Ovary (tissue), 7 donors: ENCODE measurements at regions not wholly inside any gene's neighbourhood (a gene's known extent, or its start where the extent isn't known, plus 50 kb on each side); places are given as distances from the start of the nearest gene placed in this dataset.

Experiments used
- DNase-seq, 5 donors: peaks; one replicate each; pipeline ENCODE4 v3.0.0-alpha.2; 2019 to 2020
- H3K27ac ChIP-seq, 2 donors: fragments of 200-600 bp; one replicate each; pipeline versions ENCODE4 v1.5.1 to v1.8.0; 2019 to 2022
- H3K27me3 ChIP-seq: fragments of 200-600 bp; one replicate; pipeline ENCODE4 v1.8.0; 2022
- H3K36me3 ChIP-seq: fragments of 200-600 bp; sonication (generic); one replicate; pipeline ENCODE4 v1.5.1; 2019
- H3K4me1 ChIP-seq: one replicate; pipeline ENCODE4 v1.8.1; 2013; ENCODE audit warnings: mild to moderate bottlenecking, moderate library complexity; ENCODE audit not compliant: insufficient read depth
- H3K4me3 ChIP-seq: fragments of 200-600 bp; sonication (generic); one replicate; pipeline ENCODE4 v1.5.1; 2017
- H3K9me3 ChIP-seq, 2 donors: fragments of 200-600 bp in 1 of 2; sonication (generic) in 1 of 2; one replicate each; pipeline versions ENCODE4 v1.5.1 to v1.8.1; 2013 to 2019; ENCODE audit warnings: mild to moderate bottlenecking in 1 of 2, moderate library complexity in 1 of 2
- CTCF ChIP-seq, 3 donors: fragments of 450-650 bp in 2 of 3; fragments of 200-600 bp in 1 of 3; IDR thresholded peaks; one replicate each; pipeline versions ENCODE4 v1.5.1 to v1.8.0; 2016 to 2022; ENCODE audit warnings: antibody characterized with exemption in 3 of 3, mild to moderate bottlenecking in 1 of 3
- EP300 ChIP-seq: sonication (generic); formaldehyde crosslinking; IDR thresholded peaks from one replicate; pipeline ENCODE4 v1.6.1; 2017; ENCODE audit warnings: antibody characterized with exemption
- POLR2A ChIP-seq: fragments of 450-650 bp; IDR thresholded peaks from one replicate; pipeline ENCODE4 v1.6.1; 2017; ENCODE audit warnings: antibody characterized with exemption, mild to moderate bottlenecking, moderate library complexity
- WGBS, 3 donors: extraction: QIAGEN DNeasy Blood & Tissue Kit in 1 of 3; methylation state at CpG; one replicate each; pipeline versions ENCODE4 v1.1.5 to v1.1.7; 2013 to 2017; 5-methylcytosine and 5-hydroxymethylcytosine counted together
- intact Hi-C, 4 donors: fragments of 100-400 bp; cut with DNase I; formaldehyde crosslinking; loops; one replicate each; pipeline versions ENCODE4 v1.11.0 to v1.15.1; 2022 to 2023
- donor health status: DM: no; HTN: no; CAD: no; lungs with moderate emphysema.
- donor health status: DM: no; HTN: no; CAD: no.
- donor health status: Bipolar disorder and iron deficiency.
- donor health status: DM: no; HTN: no; CAD: no.
- donor health status: DM: yes; HTN: yes; CAD: no.

GRCh38 chr10:44593952-44594351, 209.1 kb upstream of the CXCL12 start:
- Histone ChIP-seq H3K27me3 (no peaks in the 10 kb centered on the region), H3K27ac (no peak overlapping the region), H3K36me3 (no peaks in the 10 kb centered on the region), H3K4me1 (no peaks in the 10 kb centered on the region), H3K4me3 (no peak overlapping the region), H3K9me3 (no peaks in the 10 kb centered on the region)
- no peak for DNase-seq
- no peak for TF ChIP-seq POLR2A
- WGBS, 3 donors = 71 to 82% (median 75%) methylated on average over 7 of the region's 7 CpGs
- intact Hi-C loops = no loop called here

DNA sequence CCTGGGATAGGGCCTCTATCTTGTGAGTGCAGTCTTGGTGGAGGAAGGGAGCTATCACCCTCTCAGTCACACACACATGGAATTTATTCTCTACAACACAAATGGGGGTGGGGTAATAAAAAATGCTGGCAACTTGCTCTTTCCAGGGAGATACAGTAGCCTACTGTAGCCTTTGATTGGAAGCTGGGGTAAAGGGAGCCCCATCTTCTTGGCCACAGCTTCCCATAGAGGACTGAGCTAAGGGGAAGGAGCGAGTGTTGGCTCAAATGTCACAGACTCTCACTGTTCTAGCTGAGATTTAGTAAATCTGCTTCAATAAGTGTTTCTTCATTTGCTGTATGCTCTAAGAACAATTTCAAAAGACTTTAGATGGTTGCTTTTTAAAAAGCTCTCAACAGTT, 222.2 kb upstream of the CXCL12 start:
- no peak for DNase-seq
- H3K27me3 ChIP-seq = no peaks in the 10 kb centered on the region
- no peaks in the 10 kb centered on the region for H3K36me3 ChIP-seq
- intact Hi-C loops = no loop called here
- WGBS, 3 donors = 82 to 95% (median 89%) methylated on average over 1 of the region's 1 CpG
- TF ChIP-seq POLR2A (no peak), CTCF (IDR thresholded peaks at IDR 0.05) (no peak), EP300 (no peak)
- peaks cover 3% of the 10 kb centered on the region for H3K4me1 ChIP-seq
- H3K27ac ChIP-seq = no peak overlapping the region
- no peak overlapping the region for H3K4me3 ChIP-seq
- no peaks in the 10 kb centered on the region for H3K9me3 ChIP-seq

DNA sequence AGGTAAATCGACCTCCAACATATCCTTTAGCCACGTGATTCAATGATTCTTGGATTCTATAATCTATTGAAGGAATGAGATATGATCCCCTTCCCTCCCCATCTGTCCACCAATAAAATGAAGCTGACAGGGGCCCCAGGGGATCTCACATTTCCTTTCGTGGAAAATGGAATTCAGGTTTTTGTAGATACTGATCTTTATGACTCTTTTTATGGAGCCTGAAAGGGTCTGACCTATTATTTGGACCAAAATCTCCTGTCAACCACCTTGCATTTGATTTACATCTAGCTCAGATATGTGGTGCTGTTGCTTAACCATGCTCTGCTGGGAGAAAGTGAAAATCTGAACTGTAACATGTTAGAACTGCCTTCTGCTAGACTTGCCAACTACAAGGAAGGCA, 234.0 kb upstream of the CXCL12 start:
- 47 to 50% (median 50%) methylated on average over 3 of the region's 3 CpGs for WGBS, 3 donors
- intact Hi-C loops = no loop called here
- no peaks in the 10 kb centered on the region for H3K4me1 ChIP-seq
- H3K27me3 ChIP-seq = no peaks in the 10 kb centered on the region
- DNase-seq = no peak
- no peak for TF ChIP-seq CTCF (IDR thresholded peaks at IDR 0.05)
- no peak overlapping the region for H3K27ac ChIP-seq
- no peak overlapping the region for H3K4me3 ChIP-seq
- no peaks in the 10 kb centered on the region for H3K36me3 ChIP-seq
- no peaks in the 10 kb centered on the region for H3K9me3 ChIP-seq

GRCh38 chr10:44619521-44619920, 234.6 kb upstream of the CXCL12 start:
- Histone ChIP-seq H3K9me3 (no peaks in the 10 kb centered on the region), H3K4me3 (no peak overlapping the region), H3K4me1 (no peaks in the 10 kb centered on the region), H3K27me3 (no peaks in the 10 kb centered on the region), H3K36me3 (no peaks in the 10 kb centered on the region), H3K27ac (no peak overlapping the region)
- intact Hi-C loops = no loop called here
- TF ChIP-seq CTCF (IDR thresholded peaks at IDR 0.05) (no peak), POLR2A (no peak), EP300 (no peak)
- WGBS, 3 donors = 0 to 2% (median 1%) methylated on average over 1 of the region's 1 CpG
- DNase-seq = no peak

- no peaks in the 10 kb centered on the region for H3K27me3 ChIP-seq
- no peak for DNase-seq
- intact Hi-C loops = no loop called here
- no peak overlapping the region for H3K27ac ChIP-seq
- no peaks in the 10 kb centered on the region for H3K36me3 ChIP-seq
- H3K4me3 ChIP-seq = no peak overlapping the region
- TF ChIP-seq POLR2A (no peak), EP300 (no peak), CTCF (IDR thresholded peaks at IDR 0.05) (no peak)
- 62 to 69% (median 67%) methylated on average over 3 of the region's 3 CpGs for WGBS, 3 donors
- no peaks in the 10 kb centered on the region for H3K4me1 ChIP-seq
- H3K9me3 ChIP-seq = no peaks in the 10 kb centered on the region
Observed at GRCh38 chr10:44619975-44620374, 235.1 kb upstream of the CXCL12 start.
